ENCODE measurements at regions not wholly inside any gene's neighbourhood (a gene's known extent, or its start where the extent isn't known, plus 50 kb on each side); places are given as distances from the start of the nearest gene placed in this dataset.

DNA sequence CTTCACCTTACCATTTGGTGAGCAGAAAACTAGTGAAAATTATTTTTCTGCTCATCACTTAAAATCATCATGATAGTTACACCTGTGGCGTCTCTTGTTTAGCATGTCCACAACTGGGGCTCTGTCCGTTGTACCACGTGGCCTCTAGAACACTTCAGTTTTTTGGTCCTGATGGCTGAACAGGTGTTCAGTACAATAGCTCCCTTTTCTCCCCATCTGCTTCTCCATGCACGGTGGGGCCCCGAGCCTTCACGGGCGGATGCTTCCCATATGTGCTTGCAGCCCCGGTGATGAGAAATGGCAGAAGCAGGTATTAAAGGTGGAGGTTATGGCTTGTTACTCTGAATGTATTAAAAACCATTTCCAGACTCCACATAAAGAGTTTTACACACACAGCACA, 304.1 kb downstream of the CWC27 start:
- TF ChIP-seq POLR2A (IDR thresholded peaks at IDR 0.05) (no peak), CTCF (IDR thresholded peaks at IDR 0.05) (no peak)

Measured in body of pancreas (tissue), 4 donors.